Daoy (cell line): ENCODE measurements at regions not wholly inside any gene's neighbourhood (a gene's known extent, or its start where the extent isn't known, plus 50 kb on each side); places are given as distances from the start of the nearest gene placed in this dataset.

Experiments
- DNase-seq: peaks from one replicate; pipeline ENCODE4 v3.0.0-alpha.2; 2015; ENCODE audit warnings: low read depth

DNA sequence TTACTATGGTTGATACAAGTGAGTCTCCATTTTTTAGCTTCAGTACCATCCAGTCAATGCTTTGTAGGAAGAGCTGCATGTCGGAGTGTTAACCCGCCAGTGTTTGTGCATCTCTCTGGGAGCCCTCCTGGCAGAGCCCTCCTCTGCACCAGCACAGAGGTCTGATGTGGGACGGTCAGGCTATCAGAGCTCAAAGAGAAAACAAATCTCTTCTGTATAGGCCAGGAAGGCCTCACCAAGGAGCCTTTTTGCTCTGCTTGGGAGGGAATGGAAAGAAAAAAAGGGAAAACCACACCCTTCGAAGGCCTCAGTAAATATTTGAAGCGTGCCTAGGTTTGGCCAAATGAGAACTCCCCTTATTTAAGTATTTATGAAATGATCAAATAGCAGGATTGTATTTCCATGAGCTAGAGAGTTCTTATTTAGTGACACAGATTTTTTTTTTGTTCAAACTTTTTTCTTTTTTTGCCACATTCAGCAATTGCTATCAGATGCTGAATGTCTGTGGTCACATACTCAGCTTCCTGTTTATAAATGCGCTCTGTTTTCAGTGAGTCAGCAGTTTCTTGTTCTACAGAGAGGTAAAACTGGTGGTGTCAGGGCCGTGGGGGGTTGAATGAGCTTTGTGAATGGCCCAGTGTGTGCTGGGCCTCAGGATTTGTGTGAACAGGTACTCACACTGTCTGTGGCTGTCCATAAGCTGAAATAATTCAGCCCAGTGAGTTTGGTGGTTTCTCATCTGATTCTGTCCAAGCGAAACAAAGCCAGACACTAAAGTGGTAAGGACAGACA is 226.6 kb downstream of the SNX18 start:
- DNase-seq, result peak; percentile 92

DNA sequence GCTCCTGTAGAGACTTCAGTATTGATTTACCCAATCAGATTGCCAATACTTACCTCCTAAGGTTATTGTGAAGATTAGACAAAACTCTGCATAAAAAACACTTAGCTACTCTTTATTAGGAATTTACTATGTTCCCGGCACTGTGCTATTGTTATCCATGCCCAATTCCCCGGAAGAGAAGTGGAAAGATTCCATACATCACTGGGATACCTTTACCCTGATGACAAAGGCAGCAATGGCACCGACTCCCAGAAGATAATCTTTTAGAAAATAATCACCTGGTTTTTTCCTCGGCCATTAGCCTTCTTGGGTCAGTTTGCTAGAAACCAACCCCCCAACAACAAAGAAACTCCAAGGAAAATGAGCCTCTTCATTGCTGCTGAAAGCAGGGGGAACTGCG is 226.0 kb downstream of the SNX18 start:
- DNase-seq, result no peak

- peak; percentile 80 for DNase-seq
Measured at GRCh38 chr5:54742417-54742891, 224.9 kb downstream of the SNX18 start.

- DNase-seq, result no peak
Measured at GRCh38 chr5:54741711-54742110, 224.2 kb downstream of the SNX18 start.

DNA sequence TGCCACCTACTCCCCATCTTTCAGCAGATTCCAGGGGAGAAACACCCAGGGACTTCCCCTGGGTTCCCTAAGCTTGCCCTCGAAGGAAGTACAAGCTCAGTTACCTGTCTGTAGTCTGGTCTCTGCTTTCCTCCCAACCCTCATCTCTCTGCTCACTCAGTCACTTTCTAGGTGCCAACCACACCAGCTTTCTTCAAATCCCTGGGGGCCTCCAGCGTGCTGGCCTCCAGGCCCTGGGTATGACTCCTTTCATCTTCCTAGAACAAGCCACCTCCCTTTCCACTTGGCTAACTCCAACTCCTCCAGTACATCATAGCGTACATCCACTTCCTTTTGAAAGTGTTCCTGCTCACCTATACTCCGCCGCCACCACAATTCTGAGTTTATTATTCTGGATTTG is 222.6 kb downstream of the SNX18 start:
- DNase-seq, result no peak

DNA sequence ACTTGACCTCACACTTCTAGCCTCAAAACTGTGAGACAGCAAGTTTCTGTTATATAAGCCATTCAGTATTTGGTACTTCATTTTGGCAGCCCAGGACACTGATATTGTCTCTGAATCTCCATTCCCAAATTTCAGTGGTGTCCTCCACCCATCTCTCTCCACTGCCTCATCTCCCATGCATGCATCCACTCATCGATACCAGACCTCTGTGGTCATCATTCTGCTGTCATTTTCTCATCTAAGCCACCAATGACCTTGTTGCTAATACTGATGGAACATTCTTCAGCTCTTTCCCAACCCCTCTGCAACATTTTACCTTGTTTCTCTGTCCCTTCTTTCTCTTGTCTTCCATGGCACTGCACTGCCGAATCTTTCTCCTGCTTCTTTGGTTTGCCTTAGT is 221.8 kb downstream of the SNX18 start:
- DNase-seq, result no peak

- no peak for DNase-seq
Measured at GRCh38 chr5:54738973-54739367, 221.4 kb downstream of the SNX18 start.

GRCh38 chr5:54738118-54738972 is 220.8 kb downstream of the SNX18 start:
- peak; percentile 54 for DNase-seq

DNA sequence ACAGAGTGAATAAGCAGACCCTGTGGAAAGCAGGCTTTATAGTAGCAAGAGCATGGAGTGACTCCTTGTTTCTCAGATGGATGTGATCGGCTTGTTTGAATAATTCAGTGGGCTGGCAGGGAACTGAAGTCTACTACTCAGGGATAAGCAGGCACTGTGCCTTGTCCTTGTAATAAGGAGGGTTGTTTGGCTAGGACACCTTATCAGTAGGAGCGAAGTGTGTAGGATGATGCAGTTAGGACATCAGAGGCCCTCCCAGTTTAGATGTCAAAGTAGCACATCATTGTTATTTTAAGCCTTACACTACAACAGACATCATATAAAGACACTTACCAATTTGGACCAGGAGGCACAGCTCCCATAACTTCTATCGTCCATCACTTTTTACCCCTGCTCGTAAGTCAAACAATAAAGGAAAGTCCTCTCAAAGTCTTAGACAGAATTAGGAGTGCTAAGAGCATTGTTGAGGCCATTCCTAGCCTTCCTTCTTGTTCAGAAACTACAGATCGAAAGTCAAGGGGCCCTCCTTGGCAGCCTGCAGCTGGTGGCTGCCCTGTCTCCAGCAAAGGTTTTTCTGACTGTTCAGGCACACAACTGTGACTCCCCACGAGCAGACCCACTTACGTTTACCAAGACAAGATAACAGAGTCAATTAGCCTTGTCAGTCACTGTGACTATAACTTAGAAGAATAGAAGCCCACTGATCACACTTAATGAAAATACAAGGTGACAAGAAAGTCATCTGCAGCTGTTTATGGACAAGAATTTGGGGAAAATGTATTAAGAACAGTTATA is 218.6 kb downstream of the SNX18 start:
- DNase-seq, result no peak

- no peak for DNase-seq
Measured at GRCh38 chr5:54733101-54733500, 215.5 kb downstream of the SNX18 start.

DNA sequence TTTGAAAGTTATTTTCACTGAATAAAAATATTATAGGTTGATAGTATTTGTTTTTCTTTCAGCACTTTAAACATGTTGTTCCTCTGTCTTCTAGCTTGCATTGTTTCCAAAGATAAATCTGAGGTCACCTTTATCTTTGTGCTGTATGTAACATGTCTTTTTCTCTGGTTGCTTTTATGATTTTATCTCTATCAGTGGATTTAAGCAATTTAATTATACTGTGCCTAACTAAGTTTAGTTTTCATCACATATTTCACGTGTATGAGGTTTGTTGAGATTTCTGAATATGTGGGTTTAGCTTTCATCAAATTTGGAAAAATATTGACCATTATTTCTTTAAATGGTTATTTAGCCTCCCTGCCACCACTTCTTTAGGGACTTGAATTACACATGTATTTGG is 214.5 kb downstream of the SNX18 start:
- DNase-seq, result no peak

- no peak for DNase-seq
Measured at GRCh38 chr5:54728588-54728915, 211.0 kb downstream of the SNX18 start.

- no peak for DNase-seq
Measured at GRCh38 chr5:54727874-54728587, 210.5 kb downstream of the SNX18 start.

DNA sequence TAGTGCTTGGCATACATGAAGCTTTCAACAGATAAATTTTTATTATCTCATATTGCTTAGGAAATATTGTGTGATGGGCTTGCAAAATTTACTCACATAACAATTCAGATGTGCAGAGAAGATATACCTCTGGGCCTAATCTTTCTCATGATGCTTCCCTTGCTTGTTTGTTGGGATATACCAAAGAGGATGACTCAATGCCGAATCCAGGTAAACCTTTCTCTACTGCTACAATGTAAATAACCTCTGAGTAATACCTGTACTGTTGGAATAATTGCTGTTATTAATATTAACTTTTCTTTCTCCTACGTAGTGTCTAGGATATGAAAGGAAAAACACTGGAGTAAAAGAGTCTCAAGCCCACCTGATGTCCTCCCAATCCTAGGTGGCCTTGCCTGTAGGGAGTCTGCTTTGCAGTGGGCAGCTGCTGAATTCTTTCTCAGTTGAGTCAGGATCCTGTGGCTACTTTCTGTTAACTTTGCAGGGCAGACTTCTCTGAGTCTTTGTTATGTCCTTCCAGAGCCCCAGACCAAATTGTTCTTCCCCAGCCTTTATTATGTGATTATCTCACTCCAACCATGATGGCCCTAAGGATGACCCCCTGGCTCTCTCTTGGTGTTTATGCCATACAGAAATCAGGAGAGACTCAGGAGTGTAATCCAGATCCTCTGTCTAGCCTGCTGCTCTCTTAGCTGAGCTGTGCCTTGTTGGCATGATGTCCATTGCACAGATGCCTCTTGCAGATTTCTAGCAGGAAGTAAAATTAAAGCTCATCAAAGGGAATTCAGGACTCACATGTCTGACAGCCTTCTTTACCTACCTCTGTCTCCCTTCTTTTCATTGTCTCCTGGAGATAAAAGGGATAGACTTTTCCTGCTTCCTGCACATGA is 208.1 kb downstream of the SNX18 start:
- DNase-seq, result no peak

DNA sequence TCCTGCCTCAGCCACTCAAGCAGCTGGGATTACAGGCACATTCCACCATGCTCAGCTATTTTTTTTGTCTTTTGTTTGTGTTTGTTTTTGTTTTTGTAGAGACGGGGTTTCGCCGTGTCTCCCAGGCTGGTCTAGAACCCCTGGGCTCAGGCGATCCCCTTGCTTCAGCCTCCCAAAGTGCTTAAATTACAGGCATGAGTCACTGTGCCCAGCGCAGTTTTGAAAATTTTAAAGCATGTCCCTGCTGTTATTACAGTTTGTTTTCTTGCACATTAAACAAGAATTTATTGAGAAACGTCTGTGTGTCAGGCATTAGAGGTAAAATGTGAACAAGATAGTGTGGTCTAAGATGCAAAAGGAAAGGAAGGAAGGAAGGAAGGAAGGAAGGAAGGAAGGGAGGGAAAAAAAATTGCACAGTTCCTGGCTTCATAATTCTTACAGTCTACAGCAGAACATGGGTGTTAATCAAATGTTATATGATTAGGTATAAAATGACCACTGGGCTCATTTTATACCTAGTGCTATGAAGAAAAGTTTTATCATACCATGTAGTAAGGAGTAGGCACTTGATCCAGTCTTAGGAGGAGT is 205.4 kb downstream of the SNX18 start:
- DNase-seq, result no peak

DNA sequence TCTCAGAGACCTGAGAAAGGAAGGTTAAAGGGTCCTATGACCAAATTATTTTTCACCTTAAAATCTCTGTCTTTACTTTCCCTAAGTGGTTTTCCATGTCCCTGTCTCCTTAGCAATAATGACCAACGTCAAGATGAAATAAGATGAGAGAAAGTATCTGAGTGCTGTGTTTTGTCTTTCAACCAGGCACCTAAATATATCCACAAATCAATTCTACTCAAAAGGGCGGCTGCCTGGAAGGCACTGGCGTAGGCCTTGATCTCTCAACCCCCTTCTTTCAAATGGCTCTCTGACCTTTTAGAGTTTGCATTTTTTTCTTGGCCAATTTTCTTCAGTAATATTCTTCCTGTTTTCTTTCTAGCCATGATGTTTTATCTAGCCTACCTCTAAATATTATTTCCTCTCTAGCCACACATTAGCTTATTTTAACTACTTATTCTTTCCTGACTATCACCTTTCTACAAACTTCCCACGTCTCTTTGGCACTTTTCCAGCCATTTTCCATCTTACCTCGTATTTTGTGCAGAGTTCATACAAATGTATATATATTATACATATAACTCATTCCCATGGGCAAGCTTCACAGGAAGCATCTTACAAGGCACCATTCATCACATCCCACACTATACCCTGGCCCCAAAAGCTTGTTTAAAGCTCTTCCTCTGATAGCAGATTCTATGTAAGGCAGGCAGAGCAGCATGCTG is 204.5 kb downstream of the SNX18 start:
- no peak for DNase-seq

DNA sequence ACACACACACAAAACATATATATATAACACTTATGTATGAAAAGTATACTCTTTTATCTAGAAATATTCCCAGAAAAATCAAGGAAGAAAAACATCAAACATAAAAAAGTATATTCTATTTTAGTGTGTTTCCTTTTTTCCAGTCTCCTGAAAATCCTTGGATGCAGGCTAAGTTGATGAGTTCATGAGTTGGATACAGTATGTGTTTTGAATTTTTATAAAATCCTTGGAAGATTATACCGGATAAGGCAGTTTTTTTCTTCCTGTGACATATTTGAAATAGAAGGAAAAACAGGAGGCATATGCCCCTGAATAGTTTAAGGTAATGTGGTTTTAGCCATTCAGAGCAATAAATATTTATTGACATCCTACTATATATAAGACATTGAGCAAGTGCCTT is 203.6 kb downstream of the SNX18 start:
- no peak for DNase-seq

- no peak for DNase-seq
Measured at GRCh38 chr5:54720341-54720740, 202.8 kb downstream of the SNX18 start.
